ENCODE measurements at regions not wholly inside any gene's neighbourhood (a gene's known extent, or its start where the extent isn't known, plus 50 kb on each side); places are given as distances from the start of the nearest gene placed in this dataset.
"Not testable (repeated sequence)": the region's sequence is repeated elsewhere in the genome, so short reads cannot be mapped to it uniquely, and the experiment has no call there.

DNA sequence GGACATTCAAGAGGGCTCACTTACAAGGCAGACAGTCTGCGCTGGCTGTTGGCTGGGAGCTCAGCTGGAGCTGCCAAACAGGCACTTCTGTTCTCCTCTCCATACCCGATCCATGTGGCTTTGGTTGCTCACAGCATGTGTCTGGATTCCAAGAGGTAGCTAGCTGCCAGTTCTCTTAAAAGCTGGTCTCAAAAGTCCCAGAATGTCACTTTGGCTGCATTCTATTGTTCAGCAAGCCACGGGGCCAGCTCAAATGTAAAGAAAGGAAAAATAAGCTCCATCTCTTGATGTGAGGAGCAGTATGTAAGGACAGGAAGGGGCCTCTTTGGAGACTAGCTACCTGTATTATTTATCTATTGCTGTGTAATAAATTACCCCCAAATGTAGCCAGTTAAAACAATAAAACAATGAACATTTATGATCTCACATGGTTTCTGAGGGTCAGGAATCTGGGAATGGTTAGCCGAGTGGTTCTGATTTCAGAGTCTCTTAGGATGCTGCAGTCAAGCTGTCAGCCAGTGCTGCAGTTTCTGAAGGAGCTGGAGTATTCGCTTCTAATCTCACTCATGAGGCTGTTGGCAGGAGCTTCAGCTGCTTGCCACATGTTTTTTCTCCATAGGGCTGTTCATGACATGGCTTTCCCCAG, 112.7 kb upstream of the CLINT1 start:
- CTCF ChIA-PET: interaction anchor here (1.0 to 1.7 kb wide), 3 partner anchors 21 to 23 kb away, joined by 3 to 5 read pairs (median 4); no protein-coding TSS in a partner anchor
- no peaks in the 10 kb centered on the region for H3K36me3 Mint-ChIP-seq (ENCODE audit: insufficient read depth, unreplicated experiment)
- peaks cover 9% of the 10 kb centered on the region for H3K27me3 Mint-ChIP-seq (ENCODE audit: insufficient read depth, unreplicated experiment)
- no peaks in the 10 kb centered on the region for H3K9me3 Mint-ChIP-seq (ENCODE audit: unreplicated experiment)
- H3K4me3 Mint-ChIP-seq (ENCODE audit: unreplicated experiment): no peak overlapping the region
- intact Hi-C loops (cut with micrococcal nuclease): no loop called here
- no peak overlapping the region for H3K27ac Mint-ChIP-seq (ENCODE audit: low read depth, unreplicated experiment)
- H3K4me1 Mint-ChIP-seq (ENCODE audit: insufficient read depth, unreplicated experiment): no peaks in the 10 kb centered on the region
- TF ChIP-seq, protein P1, sequence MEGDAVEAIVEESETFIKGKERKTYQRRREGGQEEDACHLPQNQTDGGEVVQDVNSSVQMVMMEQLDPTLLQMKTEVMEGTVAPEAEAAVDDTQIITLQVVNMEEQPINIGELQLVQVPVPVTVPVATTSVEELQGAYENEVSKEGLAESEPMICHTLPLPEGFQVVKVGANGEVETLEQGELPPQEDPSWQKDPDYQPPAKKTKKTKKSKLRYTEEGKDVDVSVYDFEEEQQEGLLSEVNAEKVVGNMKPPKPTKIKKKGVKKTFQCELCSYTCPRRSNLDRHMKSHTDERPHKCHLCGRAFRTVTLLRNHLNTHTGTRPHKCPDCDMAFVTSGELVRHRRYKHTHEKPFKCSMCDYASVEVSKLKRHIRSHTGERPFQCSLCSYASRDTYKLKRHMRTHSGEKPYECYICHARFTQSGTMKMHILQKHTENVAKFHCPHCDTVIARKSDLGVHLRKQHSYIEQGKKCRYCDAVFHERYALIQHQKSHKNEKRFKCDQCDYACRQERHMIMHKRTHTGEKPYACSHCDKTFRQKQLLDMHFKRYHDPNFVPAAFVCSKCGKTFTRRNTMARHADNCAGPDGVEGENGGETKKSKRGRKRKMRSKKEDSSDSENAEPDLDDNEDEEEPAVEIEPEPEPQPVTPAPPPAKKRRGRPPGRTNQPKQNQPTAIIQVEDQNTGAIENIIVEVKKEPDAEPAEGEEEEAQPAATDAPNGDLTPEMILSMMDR (IDR thresholded peaks at IDR 0.05; ENCODE audit: unreplicated experiment): no peak
- POLR2A ChIA-PET: interaction anchor here (0.6 to 0.8 kb wide), 2 partner anchors 23 to 196 kb away, joined by 3 to 4 read pairs; no protein-coding TSS in a partner anchor
- DNase-seq (ENCODE audit: unreplicated experiment): no peak
- BruUV-seq (replicated peaks): no TSS peak

DNA sequence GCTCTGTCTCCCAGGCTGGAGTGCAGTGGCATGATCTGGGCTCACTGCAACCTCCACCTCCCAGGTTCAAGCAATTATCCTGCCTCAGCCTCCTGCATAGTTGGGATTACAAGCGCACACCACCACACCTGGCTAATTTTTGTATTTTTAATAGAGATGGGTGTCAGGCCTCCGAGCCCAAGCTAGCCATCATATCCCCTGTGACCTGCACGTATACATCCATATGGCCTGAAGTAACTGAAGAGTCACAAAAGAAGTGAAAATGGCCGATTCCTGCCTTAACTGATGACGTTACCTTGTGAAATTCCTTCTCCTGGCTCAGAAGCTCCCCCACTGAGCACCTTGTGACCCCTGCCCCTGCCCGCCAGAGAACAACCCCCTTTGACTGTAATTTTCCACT, 109.6 kb upstream of the CLINT1 start:
- H3K36me3 Mint-ChIP-seq (ENCODE audit: insufficient read depth, unreplicated experiment); H3K27ac Mint-ChIP-seq (ENCODE audit: low read depth, unreplicated experiment); H3K4me1 Mint-ChIP-seq (ENCODE audit: insufficient read depth, unreplicated experiment); H3K9me3 Mint-ChIP-seq (ENCODE audit: unreplicated experiment); POLR2A ChIA-PET; H3K27me3 Mint-ChIP-seq (ENCODE audit: insufficient read depth, unreplicated experiment); H3K4me3 Mint-ChIP-seq (ENCODE audit: unreplicated experiment); BruUV-seq (replicated peaks); intact Hi-C loops (cut with micrococcal nuclease); DNase-seq (ENCODE audit: unreplicated experiment): not testable (repeated sequence)
- CTCF ChIA-PET: interaction anchor here (2.0 to 2.4 kb wide), 2 partner anchors 19 to 20 kb away, joined by 11 to 15 read pairs; no protein-coding TSS in a partner anchor

DNA sequence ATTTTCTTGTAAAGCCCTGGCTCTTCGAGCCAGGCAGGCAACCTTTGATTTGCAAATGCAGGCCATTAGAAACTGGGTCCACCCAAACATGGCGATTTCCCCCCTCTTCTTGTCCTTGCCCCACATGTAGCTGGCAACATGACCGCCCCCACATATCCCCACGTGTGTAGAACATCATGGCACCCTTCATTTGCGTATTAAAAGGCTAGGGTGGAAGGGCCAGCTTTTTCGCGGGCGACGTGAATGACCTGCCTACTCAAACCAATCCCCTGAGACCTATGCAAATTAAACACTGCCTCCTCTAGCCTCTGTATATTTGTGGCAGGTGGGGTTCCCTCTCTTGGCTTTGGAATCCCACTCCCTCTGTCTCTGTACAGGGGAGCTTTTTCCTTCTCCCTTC, 107.0 kb upstream of the CLINT1 start:
- intact Hi-C loops (cut with micrococcal nuclease): no loop called here
- H3K4me1 Mint-ChIP-seq (ENCODE audit: insufficient read depth, unreplicated experiment): no peaks in the 10 kb centered on the region
- POLR2A ChIA-PET: no interaction called here
- CTCF ChIA-PET: interaction anchor here (1.1 to 2.4 kb wide), 2 partner anchors 17 to 111 kb away, joined by 3 to 15 read pairs; no protein-coding TSS in a partner anchor
- TF ChIP-seq, protein P1 (IDR thresholded peaks at IDR 0.05; ENCODE audit: unreplicated experiment): no peak
- H3K36me3 Mint-ChIP-seq (ENCODE audit: insufficient read depth, unreplicated experiment): no peaks in the 10 kb centered on the region
- H3K9me3 Mint-ChIP-seq (ENCODE audit: unreplicated experiment): no peaks in the 10 kb centered on the region
- no peak for DNase-seq (ENCODE audit: unreplicated experiment)
- no peak overlapping the region for H3K4me3 Mint-ChIP-seq (ENCODE audit: unreplicated experiment)
- H3K27me3 Mint-ChIP-seq (ENCODE audit: insufficient read depth, unreplicated experiment): no peaks in the 10 kb centered on the region
- no TSS peak for BruUV-seq (replicated peaks)
- no peak overlapping the region for H3K27ac Mint-ChIP-seq (ENCODE audit: low read depth, unreplicated experiment)

DNA sequence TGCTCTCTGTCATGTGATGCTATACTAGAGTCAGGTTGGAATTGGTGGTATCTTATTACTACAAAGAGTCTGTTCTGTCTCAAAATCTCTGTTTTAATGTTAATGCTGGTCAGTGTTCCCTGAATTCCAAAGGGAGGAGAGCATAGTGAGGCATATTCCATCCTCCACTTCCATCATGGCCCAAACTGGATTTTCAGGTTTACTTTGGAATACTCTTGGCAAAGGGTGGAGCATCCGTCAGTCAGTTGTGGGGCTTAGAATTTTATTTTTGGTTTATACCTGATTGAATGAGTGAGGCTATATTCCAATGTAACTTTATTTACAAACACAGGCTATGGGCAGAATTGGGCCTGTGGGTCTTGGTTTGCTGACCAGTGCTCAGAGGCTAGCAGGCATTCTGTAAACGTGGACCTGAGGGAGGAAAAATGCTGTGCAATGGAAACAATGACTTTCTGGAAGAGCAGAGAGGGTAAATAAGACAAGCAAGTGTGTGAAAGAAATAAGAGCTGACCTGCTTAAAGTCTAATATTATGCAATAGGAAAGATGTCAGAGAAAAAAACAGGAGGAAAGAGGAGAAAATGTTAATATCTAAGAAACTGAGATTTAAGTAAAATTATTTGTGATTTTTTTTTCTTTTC, 106.2 kb upstream of the CLINT1 start:
- Mint-ChIP-seq H3K27me3 (ENCODE audit: insufficient read depth, unreplicated experiment) (no peaks in the 10 kb centered on the region), H3K36me3 (ENCODE audit: insufficient read depth, unreplicated experiment) (no peaks in the 10 kb centered on the region), H3K27ac (ENCODE audit: low read depth, unreplicated experiment) (no peak overlapping the region), H3K4me1 (ENCODE audit: insufficient read depth, unreplicated experiment) (no peaks in the 10 kb centered on the region), H3K4me3 (ENCODE audit: unreplicated experiment) (no peak overlapping the region), H3K9me3 (ENCODE audit: unreplicated experiment) (no peaks in the 10 kb centered on the region)
- BruUV-seq (replicated peaks): no TSS peak
- intact Hi-C loops (cut with micrococcal nuclease): no loop called here
- ChIA-PET POLR2A (no interaction called here), CTCF (interaction anchor here (1.1 to 1.7 kb wide), 3 partner anchors 16 to 110 kb away, joined by 3 to 10 read pairs (median 4); no protein-coding TSS in a partner anchor)
- no peak for DNase-seq (ENCODE audit: unreplicated experiment)
- TF ChIP-seq, protein P1 (IDR thresholded peaks at IDR 0.05; ENCODE audit: unreplicated experiment): no peak
